CD14-positive monocyte (primary cell): ENCODE measurements at regions not wholly inside any gene's neighbourhood (a gene's known extent, or its start where the extent isn't known, plus 50 kb on each side); places are given as distances from the start of the nearest gene placed in this dataset.

Experiments used
- DNase-seq, 3 donors: peaks; one replicate each; pipeline ENCODE4 v3.0.0-alpha.2; 2011 to 2022
- H2AFZ ChIP-seq: 2 replicates; pipeline ENCODE4 v1.6.0; 2012; ENCODE audit warnings: mild to moderate bottlenecking, low read depth, low read length, inconsistent platforms; ENCODE audit not compliant: insufficient read depth, poor library complexity, severe bottlenecking
- H3K27ac ChIP-seq, 2 donors: 1 replicate in 1 of 2; 2 replicates in 1 of 2; pipeline ENCODE4 v1.5.1; 2012 to 2013; ENCODE audit warnings: low read length in 2 of 2, control low read depth in 1 of 2, inconsistent platforms in 1 of 2, low read depth in 1 of 2, mild to moderate bottlenecking in 1 of 2
- H3K27me3 ChIP-seq, 2 donors: one replicate each; pipeline versions ENCODE4 v1.6.0 to v1.6.1; 2011 to 2013; ENCODE audit warnings: low read length in 2 of 2; ENCODE audit not compliant: control insufficient read depth in 2 of 2, insufficient read depth in 2 of 2
- H3K36me3 ChIP-seq, 2 donors: replicated peaks in 1 of 2; 1 replicate in 1 of 2; 2 replicates in 1 of 2; pipeline versions ENCODE4 v1.5.1 to v1.6.1; 2012 to 2013; ENCODE audit warnings: low read length in 2 of 2, control low read depth in 1 of 2, inconsistent platforms in 1 of 2, mild to moderate bottlenecking in 1 of 2; ENCODE audit not compliant: insufficient read depth in 2 of 2, control insufficient read depth in 1 of 2
- H3K4me1 ChIP-seq, 2 donors: 1 replicate in 1 of 2; 2 replicates in 1 of 2; pipeline versions ENCODE4 v1.5.1 to v1.6.1; 2012 to 2013; ENCODE audit warnings: low read length in 2 of 2, control low read depth in 1 of 2, inconsistent platforms in 1 of 2, mild to moderate bottlenecking in 1 of 2, moderate library complexity in 1 of 2; ENCODE audit not compliant: insufficient read depth in 2 of 2, control insufficient read depth in 1 of 2
- H3K4me2 ChIP-seq: replicated peaks from 2 replicates; pipeline ENCODE3; 2012; ENCODE audit warnings: low read length, moderate library complexity, mild to moderate bottlenecking; ENCODE audit not compliant: poor library complexity, severe bottlenecking; ENCODE audit errors: extremely low read depth
- H3K4me3 ChIP-seq, 3 experiments: fragments of 200-600 bp in 1 of 3; sonication (generic) in 1 of 3; replicated peaks in 1 of 3; 1 replicate in 2 of 3; 2 replicates in 1 of 3; pipeline ENCODE4 v1.5.1; 2011 to 2013; ENCODE audit warnings: low read length in 3 of 3, mild to moderate bottlenecking in 3 of 3, control low read depth in 2 of 3, low read depth in 2 of 3, inconsistent platforms in 1 of 3, moderate library complexity in 1 of 3
- H3K79me2 ChIP-seq: 2 replicates; pipeline ENCODE4 v1.6.0; 2012; ENCODE audit warnings: mild to moderate bottlenecking, control low read depth, inconsistent platforms, low read length, moderate library complexity; ENCODE audit not compliant: insufficient read depth
- H3K9ac ChIP-seq: 2 replicates; pipeline ENCODE4 v1.6.0; 2017; ENCODE audit warnings: low read length, mild to moderate bottlenecking; ENCODE audit not compliant: insufficient read depth, poor library complexity, severe bottlenecking
- H3K9me3 ChIP-seq, 2 donors: replicated peaks in 1 of 2; 1 replicate in 1 of 2; 2 replicates in 1 of 2; pipeline versions ENCODE4 v1.5.1 to v1.6.1; 2012 to 2013; ENCODE audit warnings: low read length in 2 of 2, control low read depth in 1 of 2; ENCODE audit not compliant: control insufficient read depth in 1 of 2, insufficient read depth in 1 of 2
- H4K20me1 ChIP-seq: 2 replicates; pipeline ENCODE4 v1.6.0; 2012; ENCODE audit warnings: mild to moderate bottlenecking, low read length, control low read depth, moderate library complexity; ENCODE audit not compliant: insufficient read depth
- H3K27ac Mint-ChIP-seq, 7 donors: one replicate each; pipeline ENCODE4 v1.8.0; 2020; ENCODE audit warnings: mild to moderate bottlenecking in 7 of 7, mixed read lengths in 7 of 7, moderate library complexity in 6 of 7, inconsistent platforms in 2 of 7
- H3K27me3 Mint-ChIP-seq, 3 donors: one replicate each; pipeline ENCODE4 v1.8.0; 2021 to 2022; ENCODE audit warnings: low read depth in 3 of 3, mild to moderate bottlenecking in 3 of 3, mixed read lengths in 3 of 3, moderate library complexity in 3 of 3, inconsistent platforms in 1 of 3
- H3K36me3 Mint-ChIP-seq, 2 donors: one replicate each; pipeline ENCODE4 v1.8.0; 2020; ENCODE audit warnings: mixed read lengths in 2 of 2, inconsistent platforms in 1 of 2, mild to moderate bottlenecking in 1 of 2
- H3K4me1 Mint-ChIP-seq: one replicate; pipeline ENCODE4 v1.8.0; 2020; ENCODE audit warnings: mild to moderate bottlenecking, mixed read lengths
- H3K4me3 Mint-ChIP-seq, 2 donors: one replicate each; pipeline ENCODE4 v1.8.0; 2020; ENCODE audit warnings: mild to moderate bottlenecking in 2 of 2, mixed read lengths in 2 of 2, moderate library complexity in 1 of 2
- H3K9me3 Mint-ChIP-seq, 7 donors: one replicate each; pipeline ENCODE4 v1.8.0; 2020 to 2022; ENCODE audit warnings: mixed read lengths in 7 of 7, mild to moderate bottlenecking in 6 of 7, moderate library complexity in 6 of 7, inconsistent platforms in 2 of 7
- CTCF ChIP-seq: fragments of 200-600 bp; IDR thresholded peaks from one replicate; pipeline ENCODE4 v1.8.0; 2022; ENCODE audit warnings: antibody characterized with exemption, mild to moderate bottlenecking
- WGBS: methylation state at CpG from one replicate; pipeline ENCODE4 v1.1.5; 2013; ENCODE audit warnings: missing lambda C conversion rate; ENCODE audit not compliant: insufficient coverage; 5-methylcytosine and 5-hydroxymethylcytosine counted together
- intact Hi-C, 2 donors: fragments of 100-400 bp; cut with micrococcal nuclease; formaldehyde crosslinking; loops; one replicate each; pipeline versions ENCODE4 v1.15.0 to v1.15.1; 2023

- no peaks in the 10 kb centered on the region for H3K36me3 ChIP-seq
- H3K27me3 ChIP-seq, result no peaks in the 10 kb centered on the region
- Mint-ChIP-seq H3K36me3 (no peaks in the 10 kb centered on the region), H3K27ac (no peak overlapping the region), H3K9me3 (no peaks in the 10 kb centered on the region), H3K4me3 (no peak overlapping the region), H3K27me3 (no peaks in the 10 kb centered on the region), H3K4me1 (no peaks in the 10 kb centered on the region)
- DNase-seq, result no peak
- H3K4me3 ChIP-seq, result no peak overlapping the region
- H3K9ac ChIP-seq, result no peak overlapping the region
- H4K20me1 ChIP-seq, result no peaks in the 10 kb centered on the region
- intact Hi-C loops, result no loop called here
- H3K79me2 ChIP-seq, result no peaks in the 10 kb centered on the region
- H3K27ac ChIP-seq, result no peak overlapping the region
- no peak for TF ChIP-seq CTCF
- H3K4me2 ChIP-seq, result no peak overlapping the region
- WGBS, result no CpG with 5 or more reads among the region's 3 CpGs
- no peaks in the 10 kb centered on the region for H3K9me3 ChIP-seq
- no peak overlapping the region for H2AFZ ChIP-seq
- no peaks in the 10 kb centered on the region for H3K4me1 ChIP-seq
Measured at GRCh38 chr3:104768886-104769285, 597.8 kb upstream of the ALCAM start.

GRCh38 chr3:104779324-104779723 lies 587.4 kb upstream of the ALCAM start:
- Mint-ChIP-seq H3K36me3 (no peaks in the 10 kb centered on the region), H3K27ac (no peak overlapping the region), H3K9me3 (peaks cover 0 to 4% (median 0%) of the 10 kb centered on the region in 7 donors), H3K4me1 (no peaks in the 10 kb centered on the region), H3K4me3 (no peak overlapping the region), H3K27me3 (peaks cover 0 to 3% (median 0%) of the 10 kb centered on the region in 3 donors)
- no peak overlapping the region for H3K27ac ChIP-seq
- no peak for DNase-seq
- H3K9me3 ChIP-seq, result peaks cover 4 to 6% of the 10 kb centered on the region in 2 donors
- WGBS, result 93% methylated on average over 2 of the region's 7 CpGs
- H3K27me3 ChIP-seq, result no peaks in the 10 kb centered on the region
- no peaks in the 10 kb centered on the region for H3K79me2 ChIP-seq
- no peaks in the 10 kb centered on the region for H3K36me3 ChIP-seq
- TF ChIP-seq CTCF, result no peak
- intact Hi-C loops, result loop anchor here in 1 of 2 donors (5.0 kb wide), 1 partner anchor 423 kb away; no protein-coding TSS in a partner anchor
- no peaks in the 10 kb centered on the region for H4K20me1 ChIP-seq
- no peak overlapping the region for H2AFZ ChIP-seq
- no peak overlapping the region for H3K4me3 ChIP-seq
- no peak overlapping the region for H3K9ac ChIP-seq
- H3K4me1 ChIP-seq, result no peaks in the 10 kb centered on the region
- H3K4me2 ChIP-seq, result no peak overlapping the region
